ENCODE measurements at regions not wholly inside any gene's neighbourhood (a gene's known extent, or its start where the extent isn't known, plus 50 kb on each side); places are given as distances from the start of the nearest gene placed in this dataset.

DNA sequence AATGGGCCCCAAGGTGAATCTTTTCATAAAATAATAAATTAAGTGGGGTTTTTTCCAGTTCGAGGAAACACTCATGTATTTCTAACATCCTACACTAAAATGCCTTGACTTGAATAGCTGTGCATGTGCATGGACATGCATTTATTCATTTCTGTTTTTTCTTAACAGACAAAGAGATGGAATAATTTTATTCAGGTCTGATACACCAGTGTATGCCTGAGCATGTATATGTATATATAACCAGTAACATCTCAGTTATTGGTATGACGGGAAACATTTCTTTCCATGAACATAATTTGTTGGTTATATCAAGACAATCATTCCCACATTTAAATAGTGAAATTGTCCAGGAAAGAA lies 468.7 kb upstream of the TNP1 start:
- TF ChIP-seq, protein P1, sequence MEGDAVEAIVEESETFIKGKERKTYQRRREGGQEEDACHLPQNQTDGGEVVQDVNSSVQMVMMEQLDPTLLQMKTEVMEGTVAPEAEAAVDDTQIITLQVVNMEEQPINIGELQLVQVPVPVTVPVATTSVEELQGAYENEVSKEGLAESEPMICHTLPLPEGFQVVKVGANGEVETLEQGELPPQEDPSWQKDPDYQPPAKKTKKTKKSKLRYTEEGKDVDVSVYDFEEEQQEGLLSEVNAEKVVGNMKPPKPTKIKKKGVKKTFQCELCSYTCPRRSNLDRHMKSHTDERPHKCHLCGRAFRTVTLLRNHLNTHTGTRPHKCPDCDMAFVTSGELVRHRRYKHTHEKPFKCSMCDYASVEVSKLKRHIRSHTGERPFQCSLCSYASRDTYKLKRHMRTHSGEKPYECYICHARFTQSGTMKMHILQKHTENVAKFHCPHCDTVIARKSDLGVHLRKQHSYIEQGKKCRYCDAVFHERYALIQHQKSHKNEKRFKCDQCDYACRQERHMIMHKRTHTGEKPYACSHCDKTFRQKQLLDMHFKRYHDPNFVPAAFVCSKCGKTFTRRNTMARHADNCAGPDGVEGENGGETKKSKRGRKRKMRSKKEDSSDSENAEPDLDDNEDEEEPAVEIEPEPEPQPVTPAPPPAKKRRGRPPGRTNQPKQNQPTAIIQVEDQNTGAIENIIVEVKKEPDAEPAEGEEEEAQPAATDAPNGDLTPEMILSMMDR (conservative IDR thresholded peaks at IDR 0.05) = no peak
- no peak for TF ChIP-seq EZH2 (IDR thresholded peaks at IDR 0.05; ENCODE audit: low read depth)

Data from PC-9 (cell line).